ENCODE measurements at regions not wholly inside any gene's neighbourhood (a gene's known extent, or its start where the extent isn't known, plus 50 kb on each side); places are given as distances from the start of the nearest gene placed in this dataset.

DNA sequence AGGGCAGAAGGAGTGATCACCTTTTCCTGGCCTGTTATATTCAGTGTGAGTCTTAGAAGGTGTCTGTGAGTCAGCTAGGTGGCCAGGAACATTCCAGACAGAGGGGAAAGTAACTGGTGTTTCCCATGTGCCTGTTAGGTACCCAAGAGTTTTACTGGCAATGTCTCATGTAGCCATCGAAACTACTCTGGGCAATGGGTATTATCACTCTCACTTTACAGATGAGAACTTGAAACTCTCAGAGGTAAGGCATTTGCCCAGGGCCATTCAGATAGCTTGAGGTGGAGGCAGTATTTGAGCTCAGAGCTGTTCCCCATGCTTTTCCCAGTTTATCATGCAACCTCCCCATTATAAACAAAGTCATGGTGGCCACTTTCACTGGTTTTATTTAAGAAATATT, 80.4 kb upstream of the NHS start:
- Histone ChIP-seq H3K36me3 (ENCODE audit: insufficient read depth, low read depth, low read length) (no peaks in the 10 kb centered on the region), H3K9ac (ENCODE audit: low read depth, low read length) (no peak overlapping the region), H3K9me3 (ENCODE audit: insufficient read depth, low read depth, low read length) (no peaks in the 10 kb centered on the region), H3K27me3 (ENCODE audit: insufficient read depth, low read length) (no peaks in the 10 kb centered on the region), H3K4me1 (ENCODE audit: insufficient read depth, low read length) (peaks cover 11% of the 10 kb centered on the region; the same call in 1 of the 2 replicates), H3K4me3 (ENCODE audit: low read length) (no peak overlapping the region), H3K27ac (ENCODE audit: low read length) (no peak overlapping the region)

DNA sequence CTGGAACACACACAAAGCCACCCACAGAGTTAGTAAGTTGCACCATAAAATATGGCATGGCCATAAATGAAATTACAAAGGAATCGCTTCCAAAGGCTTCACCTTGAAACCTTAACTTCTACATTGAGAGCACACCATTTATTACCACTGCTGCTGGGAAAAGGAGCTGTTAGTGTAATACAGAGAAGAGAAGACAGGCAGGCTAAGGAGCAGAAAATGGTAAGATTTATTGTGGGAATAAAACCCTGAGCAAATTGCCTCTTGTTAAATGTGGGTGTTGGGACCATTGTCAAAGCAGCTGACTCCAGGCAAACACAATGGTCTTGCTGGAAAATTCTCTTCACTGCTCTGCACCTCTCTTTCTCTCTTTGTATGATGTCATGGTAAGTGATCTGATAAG, 79.2 kb upstream of the NHS start:
- no peaks in the 10 kb centered on the region for H3K9me3 ChIP-seq (ENCODE audit: insufficient read depth, low read depth, low read length)
- no peak overlapping the region for H3K4me3 ChIP-seq (ENCODE audit: low read length)
- peaks cover 11% of the 10 kb centered on the region; the same call in 1 of the 2 replicates for H3K4me1 ChIP-seq (ENCODE audit: insufficient read depth, low read length)
- H3K9ac ChIP-seq (ENCODE audit: low read depth, low read length): no peak overlapping the region
- no peaks in the 10 kb centered on the region for H3K27me3 ChIP-seq (ENCODE audit: insufficient read depth, low read length)
- H3K36me3 ChIP-seq (ENCODE audit: insufficient read depth, low read depth, low read length): no peaks in the 10 kb centered on the region
- no peak overlapping the region for H3K27ac ChIP-seq (ENCODE audit: low read length)

DNA sequence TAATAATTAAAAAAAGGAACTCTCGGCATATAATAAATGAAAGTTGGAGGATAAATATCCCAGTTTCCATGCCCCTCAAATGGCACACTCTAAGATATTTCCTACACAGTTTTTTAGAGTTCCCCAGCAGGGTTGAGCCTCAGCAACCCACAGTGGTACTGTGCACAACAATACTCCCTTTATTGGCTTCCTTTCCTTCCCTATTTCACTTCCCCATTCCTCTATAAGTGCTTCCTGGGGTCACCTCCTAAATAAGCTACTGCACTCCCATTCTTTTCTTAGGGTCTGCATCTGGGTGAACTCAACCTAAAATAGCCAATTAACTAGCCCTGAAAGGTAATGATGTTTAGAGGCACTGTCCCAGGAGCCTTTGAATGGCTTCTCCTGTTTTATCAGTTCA, 76.4 kb upstream of the NHS start:
- H3K4me3 ChIP-seq (ENCODE audit: low read length): no peak overlapping the region
- H3K4me1 ChIP-seq (ENCODE audit: insufficient read depth, low read length): no peaks in the 10 kb centered on the region
- H3K27ac ChIP-seq (ENCODE audit: low read length): no peak overlapping the region
- no peak overlapping the region for H3K9ac ChIP-seq (ENCODE audit: low read depth, low read length)
- no peaks in the 10 kb centered on the region for H3K9me3 ChIP-seq (ENCODE audit: insufficient read depth, low read depth, low read length)
- H3K36me3 ChIP-seq (ENCODE audit: insufficient read depth, low read depth, low read length): no peaks in the 10 kb centered on the region
- no peaks in the 10 kb centered on the region for H3K27me3 ChIP-seq (ENCODE audit: insufficient read depth, low read length)

DNA sequence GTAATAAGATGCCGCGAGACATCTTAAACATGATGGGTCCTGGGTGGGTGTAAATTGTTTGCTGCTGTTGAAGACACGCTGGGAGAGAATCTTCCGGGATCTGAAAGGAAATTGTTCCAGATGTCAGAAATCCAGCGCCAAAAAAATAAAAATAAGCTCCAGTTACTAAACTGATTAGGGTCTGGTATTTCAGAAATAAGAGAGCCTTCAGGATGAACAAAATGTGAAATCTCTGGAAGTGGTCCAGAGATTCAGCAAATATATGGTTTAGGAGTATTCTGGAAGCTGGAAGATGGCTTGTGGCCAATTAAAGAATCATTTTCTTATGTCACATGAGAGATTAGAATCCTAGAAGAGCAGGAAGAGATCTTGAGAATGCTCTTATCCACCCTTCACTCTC, 75.8 kb upstream of the NHS start:
- Histone ChIP-seq H3K4me1 (ENCODE audit: insufficient read depth, low read length) (no peaks in the 10 kb centered on the region), H3K27me3 (ENCODE audit: insufficient read depth, low read length) (no peaks in the 10 kb centered on the region), H3K27ac (ENCODE audit: low read length) (no peak overlapping the region), H3K9me3 (ENCODE audit: insufficient read depth, low read depth, low read length) (no peaks in the 10 kb centered on the region), H3K4me3 (ENCODE audit: low read length) (no peak overlapping the region), H3K9ac (ENCODE audit: low read depth, low read length) (no peak overlapping the region), H3K36me3 (ENCODE audit: insufficient read depth, low read depth, low read length) (no peaks in the 10 kb centered on the region)

DNA sequence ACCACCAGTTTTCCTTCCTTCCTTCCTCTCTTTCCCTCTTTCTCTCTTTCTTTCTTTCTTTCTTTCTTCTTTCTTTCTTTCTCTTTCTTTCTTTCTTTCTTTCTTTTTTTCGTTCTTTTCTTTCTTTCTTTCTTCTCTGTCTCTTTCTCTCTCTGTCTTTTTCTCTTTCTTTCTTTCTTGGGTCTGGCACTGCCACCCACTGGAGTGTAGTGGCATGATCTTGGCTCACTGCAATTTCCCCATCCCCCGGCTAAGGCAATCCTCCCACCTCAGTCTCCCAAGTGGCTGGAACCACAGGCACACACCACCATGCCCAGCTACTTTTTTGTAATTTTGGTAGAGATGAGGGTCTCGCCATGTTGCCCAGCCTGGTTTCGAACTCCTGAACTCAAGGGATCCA, 51.6 kb upstream of the NHS start:
- H3K4me1 ChIP-seq (ENCODE audit: insufficient read depth, low read length): no peaks in the 10 kb centered on the region
- H3K9me3 ChIP-seq (ENCODE audit: insufficient read depth, low read depth, low read length): no peaks in the 10 kb centered on the region
- H3K9ac ChIP-seq (ENCODE audit: low read depth, low read length): no peak overlapping the region
- H3K27ac ChIP-seq (ENCODE audit: low read length): no peak overlapping the region
- no peaks in the 10 kb centered on the region for H3K36me3 ChIP-seq (ENCODE audit: insufficient read depth, low read depth, low read length)
- H3K27me3 ChIP-seq (ENCODE audit: insufficient read depth, low read length): no peaks in the 10 kb centered on the region
- no peak overlapping the region for H3K4me3 ChIP-seq (ENCODE audit: low read length)

Measured in iPS-20b (cell line).